NCI-H345 (cell line): ENCODE measurements at regions not wholly inside any gene's neighbourhood (a gene's known extent, or its start where the extent isn't known, plus 50 kb on each side); places are given as distances from the start of the nearest gene placed in this dataset.

Experiments
- DNase-seq: peaks from one replicate; lab custom pipeline; 2025; lab: John Stamatoyannopoulos, UW

- DNase-seq, result no peak
These were observed 382.2 kb downstream of the ENC1 start for GRCh38 chr5:74258314-74258665.

DNA sequence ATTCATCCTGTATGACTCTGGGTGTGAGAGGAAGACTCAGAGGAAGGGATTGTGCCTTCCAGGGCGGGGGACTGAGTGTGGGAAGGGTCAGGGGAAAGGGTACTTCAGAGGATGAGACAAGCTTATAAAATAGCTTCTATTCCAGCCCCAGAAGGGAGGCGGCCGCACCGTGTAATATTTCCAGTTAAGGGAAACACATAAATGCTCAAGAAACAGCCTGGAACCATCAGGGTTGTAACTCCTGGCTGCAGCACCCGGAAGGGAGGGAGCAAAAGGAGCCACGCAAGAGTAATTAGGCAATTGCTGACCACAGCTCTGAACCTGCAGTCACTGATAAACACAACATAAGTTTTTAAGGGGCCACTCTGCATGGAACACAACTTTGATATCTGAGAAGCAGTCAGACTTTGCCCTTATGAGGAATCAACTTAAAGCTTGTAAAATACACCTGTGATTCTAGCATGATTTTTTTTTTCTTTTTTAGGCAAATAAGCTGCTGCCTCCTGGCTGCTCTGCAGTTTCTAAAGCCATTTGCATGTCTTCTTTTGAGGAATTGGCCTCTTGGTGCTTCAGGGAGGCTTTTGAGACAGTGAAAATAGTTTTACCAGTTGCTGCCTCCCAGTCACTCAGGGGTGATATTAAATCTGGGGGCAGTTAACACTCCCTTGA, 382.7 kb downstream of the ENC1 start:
- no peak for DNase-seq

DNA sequence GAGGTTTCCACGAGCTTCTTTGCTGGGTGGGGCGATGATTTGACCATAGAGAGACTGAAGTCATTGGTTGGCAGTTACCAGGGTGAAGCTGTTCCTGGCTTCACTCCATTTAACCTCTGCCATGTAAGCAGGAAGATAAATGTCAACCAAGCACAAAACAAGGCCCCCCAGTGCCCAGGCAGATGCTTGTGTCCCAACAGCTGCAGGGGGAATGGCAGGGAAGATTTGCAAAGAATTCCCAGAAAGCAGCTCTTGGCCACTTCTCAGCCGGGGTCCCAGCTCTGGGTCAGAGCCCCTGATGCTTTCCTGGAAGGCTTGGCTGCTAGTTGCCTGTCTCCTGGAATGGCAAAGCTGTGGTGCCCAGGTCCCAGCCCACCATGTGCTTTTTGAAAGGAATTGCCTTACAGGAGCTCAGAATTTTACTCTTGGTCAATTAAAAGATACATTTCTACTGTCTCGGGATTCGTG, 383.4 kb downstream of the ENC1 start:
- no peak for DNase-seq

DNA sequence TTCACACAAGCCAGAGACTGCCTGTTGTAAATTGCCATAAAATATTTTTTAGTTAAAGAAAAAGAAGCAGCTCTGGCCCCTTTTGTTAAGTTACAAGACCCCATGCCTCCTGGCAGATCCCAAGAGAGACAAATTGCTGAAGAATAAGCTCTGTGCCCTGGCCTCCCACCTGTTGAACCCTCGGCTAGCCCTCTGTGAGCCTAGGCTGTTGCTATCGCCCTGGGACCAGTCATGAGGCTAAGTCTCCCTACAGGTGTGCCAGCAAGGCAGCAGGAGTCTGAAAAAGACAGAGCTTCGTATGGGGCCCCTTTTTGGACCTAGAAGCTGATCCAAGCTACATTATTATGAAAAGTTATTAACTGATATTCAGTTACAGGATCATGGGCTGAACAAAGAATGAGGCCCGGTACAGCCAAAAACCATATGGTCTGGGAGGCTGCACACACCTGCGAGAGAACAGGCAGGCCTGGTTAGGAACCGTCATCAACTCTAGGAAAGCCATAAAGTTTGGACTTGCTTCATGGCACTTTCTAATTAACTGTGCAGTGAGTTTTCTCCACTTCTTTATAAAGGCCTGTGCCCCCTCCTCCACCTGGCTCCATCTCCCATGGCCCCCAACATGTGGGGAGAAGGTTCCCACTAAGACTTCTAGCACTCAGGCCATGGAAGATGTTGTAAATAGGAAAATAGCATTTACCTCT, 384.7 kb downstream of the ENC1 start:
- DNase-seq, result no peak

- DNase-seq, result no peak
These were observed 386.3 kb downstream of the ENC1 start for GRCh38 chr5:74254257-74254656.

- DNase-seq, result no peak
These were observed 388.5 kb downstream of the ENC1 start for GRCh38 chr5:74252044-74252443.

DNA sequence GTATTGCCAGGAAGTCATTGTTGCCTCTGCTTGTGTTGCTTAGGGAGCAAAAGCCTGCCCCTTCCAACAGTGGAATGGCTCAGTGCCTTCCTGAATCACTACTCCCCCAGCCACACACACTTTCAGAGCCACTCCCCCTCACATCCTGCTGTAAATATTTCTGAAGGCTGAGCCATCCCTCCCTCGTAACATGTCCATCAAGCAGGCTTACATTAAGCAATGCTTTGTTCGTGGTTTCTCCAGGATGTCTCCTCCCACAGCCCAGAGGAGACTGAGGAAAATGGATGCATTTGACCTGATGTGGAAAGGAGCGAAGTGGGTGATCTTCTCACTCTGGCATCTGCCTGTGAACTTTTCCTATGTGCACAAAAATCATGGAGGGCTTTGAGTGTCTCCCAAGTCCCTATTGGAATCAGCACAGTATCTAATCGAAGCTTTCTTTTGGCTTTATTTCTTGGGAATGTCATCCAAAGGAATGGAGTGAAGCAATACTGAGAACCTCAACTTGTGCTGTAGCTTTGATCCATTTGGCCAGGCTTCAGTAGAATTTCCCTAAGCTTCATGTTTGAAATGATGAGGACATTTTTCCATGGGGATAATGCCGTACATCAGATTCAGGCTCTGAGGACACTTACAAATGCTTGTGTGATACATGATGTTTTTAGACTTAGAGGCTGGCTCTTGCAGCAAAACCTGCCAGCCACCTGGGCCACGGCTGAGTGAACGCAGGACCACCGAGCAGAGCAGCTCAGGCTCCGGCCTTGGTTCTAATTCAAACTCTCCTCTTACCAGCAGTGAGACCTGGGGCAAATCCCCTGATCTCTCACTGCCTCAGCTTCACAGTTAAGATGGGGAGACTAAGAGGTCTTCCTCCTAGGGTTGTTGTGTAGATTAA, 389.1 kb downstream of the ENC1 start:
- DNase-seq, result no peak

DNA sequence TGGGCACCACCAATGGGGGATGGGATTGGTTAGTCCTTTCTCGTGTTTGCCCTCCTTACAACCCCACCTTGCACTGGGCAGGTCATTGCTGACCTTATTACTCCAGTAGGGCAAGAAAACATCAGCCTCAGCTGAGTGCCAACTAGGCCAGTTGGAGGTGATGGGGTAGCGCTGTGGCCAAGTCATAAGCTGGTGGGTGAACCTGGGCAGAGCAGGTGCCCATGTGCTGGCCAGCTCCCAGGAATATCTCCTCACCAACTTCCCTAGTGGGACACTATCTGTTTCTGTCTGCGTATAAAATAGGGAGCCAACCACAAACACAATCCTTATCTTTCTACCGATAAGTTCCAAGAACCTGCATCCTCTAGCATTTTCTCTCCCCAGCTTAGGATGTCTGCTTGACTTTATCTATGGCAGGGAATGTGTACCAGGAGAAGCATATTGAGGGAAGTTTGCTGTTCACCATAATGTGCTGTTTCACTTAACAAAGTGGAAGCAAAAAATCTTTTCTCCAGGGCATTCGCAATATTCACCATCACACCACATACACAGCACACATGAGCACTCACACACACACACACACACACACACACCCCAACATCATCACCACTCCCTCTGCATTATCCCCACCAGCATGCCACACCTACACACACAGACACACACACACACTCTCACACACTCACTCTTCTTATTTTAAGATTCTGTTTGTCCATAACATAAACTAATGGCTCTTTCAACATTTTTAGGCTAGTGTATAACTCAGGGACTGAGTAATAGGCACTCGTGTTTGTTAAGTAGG, 390.0 kb downstream of the ENC1 start:
- no peak for DNase-seq

DNA sequence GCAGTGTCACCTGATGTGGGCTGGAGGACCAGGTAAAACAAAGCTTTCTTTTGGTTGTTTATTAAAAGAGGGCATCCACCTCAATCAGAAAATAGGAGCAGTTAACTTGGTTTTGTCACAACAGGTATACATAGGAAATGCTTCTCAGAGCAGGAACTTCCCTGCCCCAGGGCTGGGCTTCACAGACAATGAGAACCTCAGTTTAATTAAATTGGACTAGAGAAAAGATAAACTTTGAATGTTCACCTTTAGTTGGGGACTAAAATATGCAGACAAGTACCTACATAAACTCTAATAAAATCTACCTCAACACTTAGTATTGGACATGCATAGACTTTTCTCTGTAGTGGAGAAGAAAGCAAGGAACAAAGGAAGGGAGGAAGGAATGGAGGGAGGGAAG, 392.0 kb downstream of the ENC1 start:
- no peak for DNase-seq

GRCh38 chr5:74244406-74244805, 396.1 kb downstream of the ENC1 start:
- DNase-seq, result no peak

DNA sequence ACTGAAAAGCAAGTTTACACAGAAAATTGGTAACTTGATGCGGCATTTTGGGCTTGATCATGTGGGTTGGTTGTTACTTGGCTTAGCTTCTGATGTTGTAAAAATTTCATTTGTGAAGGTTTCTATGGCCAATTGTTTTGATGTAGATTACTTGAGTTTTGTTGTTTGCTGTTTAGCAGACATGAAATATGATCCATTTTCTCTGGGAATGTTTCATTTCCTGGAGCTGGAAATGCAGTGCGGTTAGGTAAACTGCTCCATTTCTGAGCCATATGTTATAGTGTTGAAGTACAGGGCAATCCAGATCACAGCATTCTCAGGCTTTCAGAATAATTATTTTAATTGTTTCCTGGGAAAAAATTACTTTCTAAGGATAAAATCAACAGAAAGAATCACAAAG, 396.9 kb downstream of the ENC1 start:
- DNase-seq, result no peak

- DNase-seq, result no peak
These were observed 398.0 kb downstream of the ENC1 start for GRCh38 chr5:74242516-74242915.

DNA sequence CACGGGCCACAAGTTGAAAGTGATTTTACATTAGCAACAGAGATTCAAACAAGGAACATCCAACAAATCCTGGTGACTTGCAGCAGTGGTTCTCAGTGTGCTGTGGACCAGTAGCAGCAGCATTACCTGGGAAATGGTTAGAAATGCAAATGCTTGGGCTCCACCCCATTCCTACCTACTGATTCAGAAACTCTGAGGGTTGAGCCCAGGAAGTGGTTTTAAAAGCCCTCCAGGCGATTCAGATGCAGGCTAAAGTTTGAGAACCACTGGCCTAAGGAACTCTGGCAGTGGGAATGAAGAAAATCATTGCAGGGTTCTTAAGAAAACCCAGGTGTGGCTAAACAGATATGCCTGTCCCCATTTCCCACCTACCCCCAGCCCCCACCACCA, 398.8 kb downstream of the ENC1 start:
- DNase-seq, result no peak

DNA sequence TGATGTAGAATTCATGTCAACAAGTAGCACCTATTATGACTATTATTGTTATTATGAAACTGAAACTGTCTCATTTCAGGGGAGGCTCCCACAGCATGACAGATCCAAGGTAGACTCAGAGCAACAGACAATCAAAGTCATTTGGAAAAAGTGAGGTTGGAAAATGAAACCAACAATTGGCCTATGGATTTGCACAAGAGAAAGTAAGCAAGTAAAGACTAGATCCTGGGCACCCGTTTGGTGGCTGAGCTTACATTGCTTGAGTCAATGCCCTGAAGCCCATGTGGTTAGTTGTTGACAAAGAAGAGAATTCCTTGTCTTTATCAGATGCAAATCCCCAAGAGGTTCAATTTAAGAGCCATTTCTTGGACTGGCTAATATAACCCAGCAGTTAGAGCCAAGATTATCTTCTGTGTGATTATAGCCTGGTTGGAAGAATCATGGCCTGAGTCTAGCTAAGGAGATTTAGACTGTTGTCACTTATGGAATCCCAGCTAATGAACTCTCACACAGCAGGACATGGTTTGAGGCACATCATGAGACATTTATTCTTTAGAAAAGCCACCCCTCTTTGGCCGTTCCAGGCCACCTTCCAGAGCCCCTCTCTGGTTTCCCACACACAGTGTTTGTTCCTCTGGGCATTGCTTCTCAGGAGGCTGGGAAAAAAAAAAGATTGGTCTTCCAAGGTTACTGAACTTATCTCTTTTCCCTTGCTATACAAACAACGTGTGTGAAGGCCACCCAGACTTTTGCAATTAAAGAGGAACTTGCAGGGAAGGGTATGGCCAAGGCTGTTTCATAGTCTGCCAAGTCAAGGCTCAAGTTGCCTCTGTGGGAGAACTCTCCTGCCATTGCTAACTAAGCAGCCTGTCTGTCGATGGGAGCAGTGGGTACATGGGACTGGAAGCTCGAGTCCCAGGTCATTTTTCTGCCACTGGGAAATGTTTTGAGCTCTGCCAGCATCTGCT, 399.5 kb downstream of the ENC1 start:
- no peak for DNase-seq

GRCh38 chr5:74239261-74239660, 401.3 kb downstream of the ENC1 start:
- DNase-seq, result no peak

- DNase-seq, result no peak
These were observed 402.9 kb downstream of the ENC1 start for GRCh38 chr5:74237571-74238145.

DNA sequence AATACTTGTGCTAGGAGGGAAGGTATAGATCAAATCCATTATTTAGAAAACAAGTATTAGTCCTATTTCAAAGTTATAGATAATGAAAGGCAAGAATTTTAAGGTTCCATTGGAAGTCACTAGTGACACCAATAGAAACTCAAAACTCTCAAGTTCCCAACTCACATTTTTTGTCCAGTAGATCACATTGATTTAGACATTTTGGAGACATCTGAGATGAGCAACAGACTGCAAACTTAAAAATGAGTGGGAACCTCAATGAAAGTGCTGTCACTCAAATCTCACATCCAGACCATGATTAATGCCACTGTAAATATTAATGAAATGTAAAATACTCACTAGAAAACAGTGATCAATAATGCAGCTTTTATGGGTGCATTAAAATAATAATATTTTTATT, 405.0 kb downstream of the ENC1 start:
- DNase-seq, result no peak

DNA sequence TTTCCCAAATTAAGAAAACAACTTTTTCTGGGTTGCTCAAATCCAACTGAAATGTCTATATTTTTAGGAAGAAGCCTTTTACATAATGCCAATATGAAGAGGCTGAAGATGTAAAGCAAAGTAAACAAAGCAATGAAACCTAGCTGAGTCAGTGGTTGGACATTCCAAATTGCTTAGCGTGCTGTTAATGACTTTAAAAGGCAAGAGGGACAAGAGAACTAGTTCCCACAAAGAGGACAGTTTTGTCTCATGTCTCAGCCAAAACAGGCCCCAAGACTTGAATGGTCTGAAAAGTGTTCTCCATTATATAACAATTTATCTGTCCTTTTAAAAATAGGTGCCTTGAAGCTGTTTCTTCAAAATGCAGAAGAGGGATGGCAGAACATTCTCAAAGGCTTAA, 407.0 kb downstream of the ENC1 start:
- DNase-seq, result no peak

GRCh38 chr5:74233091-74233490, 407.4 kb downstream of the ENC1 start:
- no peak for DNase-seq

DNA sequence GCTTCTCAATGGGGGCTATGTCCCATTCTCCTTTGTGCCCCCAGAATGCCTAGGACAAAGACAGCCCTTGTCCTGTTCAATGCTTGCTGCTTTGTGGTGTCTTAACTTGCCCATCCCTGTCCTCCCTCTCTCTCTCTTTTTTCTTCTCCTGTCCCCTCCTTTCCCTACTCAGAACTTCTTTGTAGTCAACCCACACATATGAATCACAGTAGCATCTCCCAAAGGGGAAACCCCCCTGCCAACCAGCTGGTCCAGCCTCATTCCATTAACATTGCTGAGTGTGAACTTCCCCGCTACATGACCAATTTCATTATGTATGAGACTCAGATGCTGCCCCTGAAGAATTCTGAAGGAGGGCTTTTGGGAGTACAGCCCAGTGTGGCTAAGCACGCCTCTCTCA, 408.3 kb downstream of the ENC1 start:
- DNase-seq, result no peak

DNA sequence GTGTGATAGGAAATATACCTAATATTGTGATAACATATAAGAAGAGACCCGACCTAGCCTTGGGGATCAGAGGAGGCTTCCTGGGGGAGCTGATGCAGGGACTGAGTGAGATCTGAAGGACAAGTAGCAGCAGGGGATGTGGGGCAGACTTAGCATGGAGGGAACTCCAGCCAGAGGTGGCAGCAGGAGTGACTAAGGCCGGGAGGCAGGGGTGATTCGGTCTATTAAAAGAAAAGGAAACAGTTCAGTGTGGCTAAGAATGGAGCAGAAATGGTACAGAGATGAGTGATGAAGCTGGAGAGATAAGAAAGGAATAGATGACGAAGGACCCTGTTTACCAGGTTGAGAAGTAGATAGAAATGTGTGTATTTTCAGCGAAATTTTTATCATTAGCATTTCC, 408.8 kb downstream of the ENC1 start:
- no peak for DNase-seq
